NCI-H2227 (cell line): ENCODE measurements at regions not wholly inside any gene's neighbourhood (a gene's known extent, or its start where the extent isn't known, plus 50 kb on each side); places are given as distances from the start of the nearest gene placed in this dataset.
"Not testable (repeated sequence)": the region's sequence is repeated elsewhere in the genome, so short reads cannot be mapped to it uniquely, and the experiment has no call there.

Source experiments
- DNase-seq: peaks from one replicate; lab custom pipeline; 2025; ENCODE audit not compliant: unreplicated experiment; lab: John Stamatoyannopoulos, UW

GRCh38 chr3:191959876-191960413 lies 499.0 kb downstream of the PYDC2 start:
- DNase-seq, result no peak

DNA sequence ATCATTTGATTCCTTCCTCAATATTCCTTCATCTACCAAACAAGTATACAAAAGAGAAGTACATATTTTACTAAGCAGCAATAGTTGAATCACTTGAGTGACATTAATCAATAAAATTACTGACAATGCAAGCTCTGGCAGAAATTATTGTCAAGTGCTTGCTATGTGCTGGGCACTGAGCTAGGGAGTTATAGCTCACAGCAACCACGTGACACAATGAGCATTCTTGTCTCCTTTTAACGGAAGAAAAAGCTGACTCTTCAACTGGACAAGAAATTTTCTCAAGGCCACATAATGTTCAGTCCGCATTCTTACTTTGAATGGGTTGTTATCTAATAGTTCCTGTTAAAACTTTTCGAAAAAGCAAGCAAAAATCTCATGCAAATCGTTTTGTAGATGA lies 500.1 kb downstream of the PYDC2 start:
- DNase-seq, result no peak

GRCh38 chr3:191961529-191961928 lies 500.6 kb downstream of the PYDC2 start:
- no peak for DNase-seq

- DNase-seq, result no peak
These were observed 501.4 kb downstream of the PYDC2 start for GRCh38 chr3:191962324-191962723.

DNA sequence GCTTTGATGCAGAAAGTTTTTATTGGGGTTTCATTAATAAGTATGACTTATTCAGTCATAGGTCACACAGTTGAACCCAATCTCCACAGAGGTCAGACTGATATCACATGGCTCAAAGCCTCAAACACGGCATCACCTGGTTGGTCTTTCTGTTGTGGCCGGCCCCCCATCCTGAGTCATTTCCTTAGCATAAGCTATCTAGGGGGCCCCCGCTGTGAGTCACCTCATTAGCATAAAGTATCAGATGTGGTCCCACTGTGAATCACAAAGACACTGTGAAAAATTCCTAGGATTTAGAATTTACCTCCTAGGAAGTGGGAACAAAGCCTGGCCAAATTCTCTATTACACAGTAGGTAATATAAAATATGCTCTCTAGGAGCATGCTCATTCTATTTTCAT lies 502.2 kb downstream of the PYDC2 start:
- DNase-seq, result no peak

DNA sequence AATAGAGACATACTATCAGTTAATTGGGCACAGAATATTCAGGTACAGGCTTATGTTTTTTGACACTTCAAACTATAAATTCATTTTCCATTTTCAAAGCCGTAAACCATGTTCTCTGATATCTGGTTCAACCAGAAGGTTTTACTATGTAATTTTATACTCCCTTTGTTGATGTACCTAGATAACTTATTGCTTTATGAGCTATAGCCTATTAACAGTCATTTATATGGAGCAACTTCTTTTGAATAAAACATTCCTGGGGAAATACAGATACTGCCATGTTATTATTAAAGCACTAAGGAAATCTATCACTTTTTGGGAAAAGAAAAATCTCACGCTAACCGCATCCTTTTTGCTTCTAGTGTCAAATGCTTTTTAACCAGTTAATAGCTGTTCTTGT lies 505.6 kb downstream of the PYDC2 start:
- DNase-seq, result no peak

DNA sequence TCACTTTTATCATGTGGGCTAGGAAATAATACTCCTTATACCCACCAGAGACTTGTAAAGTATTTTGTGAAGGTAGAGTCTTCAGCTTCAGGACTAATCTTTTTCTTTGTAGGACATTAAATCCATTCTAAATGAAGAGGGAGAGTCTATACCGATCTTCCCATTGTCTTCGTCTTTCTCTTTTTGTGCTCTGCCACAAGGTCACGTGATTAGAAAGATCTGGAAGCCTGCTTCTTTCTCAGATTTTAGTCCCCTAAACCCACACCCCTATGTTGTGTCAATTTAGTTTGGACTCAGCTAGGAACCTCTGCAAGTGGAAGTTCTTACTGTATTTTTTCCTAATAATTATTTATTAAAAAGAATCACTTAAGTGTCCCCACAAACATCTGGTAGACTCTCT lies 507.3 kb downstream of the PYDC2 start:
- DNase-seq, result no peak

GRCh38 chr3:191972714-191973398 lies 511.9 kb downstream of the PYDC2 start:
- no peak for DNase-seq

DNA sequence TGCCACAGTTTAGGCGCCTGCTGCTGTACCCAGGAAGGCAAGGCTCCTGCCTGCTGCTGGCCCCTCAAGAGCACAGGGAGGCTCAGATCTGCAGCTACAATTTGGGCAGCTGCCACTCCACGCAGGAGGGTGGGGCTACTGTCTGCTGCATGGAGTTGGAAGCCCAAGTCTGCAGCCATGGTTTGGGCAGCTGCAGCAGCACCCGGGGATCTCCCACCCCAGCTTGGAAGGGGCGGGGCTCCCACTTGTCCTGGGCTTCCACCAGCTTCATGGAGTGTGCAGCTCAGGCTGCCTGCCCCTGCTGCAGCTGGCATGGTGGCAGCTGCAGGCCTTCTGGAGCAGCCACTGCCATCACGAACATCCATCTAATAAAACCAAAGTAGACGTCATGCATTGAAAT lies 512.9 kb downstream of the PYDC2 start:
- no peak for DNase-seq

- DNase-seq, result no peak
These were observed 515.0 kb downstream of the PYDC2 start for GRCh38 chr3:191975936-191976335.

- DNase-seq, result no peak
These were observed 519.5 kb downstream of the PYDC2 start for GRCh38 chr3:191980443-191980842.

DNA sequence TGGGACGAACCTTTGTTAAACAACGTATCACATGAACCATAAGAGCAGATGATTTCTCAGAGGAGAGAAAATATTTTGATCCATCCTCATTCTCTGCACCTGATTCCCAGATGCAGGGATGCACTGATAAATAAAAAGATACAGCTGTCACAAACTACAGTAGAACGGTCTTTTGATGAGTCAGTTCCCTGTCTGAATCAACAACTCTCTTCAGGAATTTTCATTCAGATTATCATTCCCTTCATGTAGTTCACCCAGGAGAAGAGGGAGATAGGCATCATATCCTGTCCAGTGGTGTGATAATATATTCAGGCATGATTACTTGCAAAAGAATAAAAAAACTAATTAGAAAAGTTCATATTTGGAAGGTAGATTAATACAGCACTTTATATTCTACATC lies 521.5 kb downstream of the PYDC2 start:
- DNase-seq, result no peak

GRCh38 chr3:191985691-191986090 lies 524.7 kb downstream of the PYDC2 start:
- no peak for DNase-seq

DNA sequence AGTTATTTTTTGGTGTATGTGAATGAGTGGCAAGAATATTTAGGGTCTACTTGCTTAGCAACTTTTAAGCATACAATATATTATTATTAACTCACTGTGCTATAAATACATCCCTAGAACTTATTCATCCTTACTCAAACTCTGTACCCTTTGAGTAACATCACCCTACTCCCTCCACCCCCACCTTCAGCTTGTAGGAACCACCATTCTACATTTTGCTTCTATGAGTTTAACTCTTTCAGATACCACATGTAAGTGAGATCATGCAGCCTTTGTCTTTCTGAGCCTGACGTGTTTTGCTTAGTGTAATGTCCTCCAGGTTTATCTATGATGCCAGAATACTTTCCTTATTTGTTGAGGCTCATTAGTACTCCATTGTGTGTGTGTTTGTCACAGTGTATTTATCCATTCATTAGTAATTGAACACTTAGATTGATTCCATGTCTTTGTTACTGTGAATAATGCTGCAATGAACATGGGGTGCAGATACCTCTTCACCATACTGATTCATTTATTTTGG lies 526.9 kb downstream of the PYDC2 start:
- no peak for DNase-seq

DNA sequence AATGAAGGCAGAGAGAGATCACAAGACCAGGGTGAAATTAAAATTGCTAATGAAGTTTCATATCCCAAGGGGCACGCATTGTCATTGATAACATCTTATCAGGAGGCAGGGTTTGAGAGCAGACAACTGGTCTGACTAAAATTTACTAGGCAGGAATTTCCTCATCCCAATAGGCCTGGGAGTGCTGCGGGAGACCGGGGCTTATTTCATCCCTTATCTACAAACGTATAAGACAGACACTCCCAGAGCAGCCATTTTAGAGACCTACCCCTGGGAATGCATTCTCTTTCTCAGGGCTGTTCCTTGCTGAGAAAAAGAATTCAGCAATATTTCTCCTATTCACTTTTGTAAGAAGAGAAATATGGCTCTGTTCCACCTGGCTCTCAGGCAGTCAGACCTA lies 533.0 kb downstream of the PYDC2 start:
- DNase-seq, result not testable (repeated sequence)

- no peak for DNase-seq
These were observed 536.1 kb downstream of the PYDC2 start for GRCh38 chr3:191997093-191997492.

GRCh38 chr3:191997579-191998268 lies 536.8 kb downstream of the PYDC2 start:
- DNase-seq, result no peak

GRCh38 chr3:192001218-192001617 lies 540.3 kb downstream of the PYDC2 start:
- no peak for DNase-seq

GRCh38 chr3:192005989-192006388 lies 545.0 kb downstream of the PYDC2 start:
- no peak for DNase-seq

- no peak for DNase-seq
These were observed 548.9 kb downstream of the PYDC2 start for GRCh38 chr3:192009903-192010302.

GRCh38 chr3:192010490-192010889 lies 549.5 kb downstream of the PYDC2 start:
- no peak for DNase-seq

GRCh38 chr3:192011137-192011536 lies 550.2 kb downstream of the PYDC2 start:
- no peak for DNase-seq
